ENCODE measurements at regions not wholly inside any gene's neighbourhood (a gene's known extent, or its start where the extent isn't known, plus 50 kb on each side); places are given as distances from the start of the nearest gene placed in this dataset.

DNA sequence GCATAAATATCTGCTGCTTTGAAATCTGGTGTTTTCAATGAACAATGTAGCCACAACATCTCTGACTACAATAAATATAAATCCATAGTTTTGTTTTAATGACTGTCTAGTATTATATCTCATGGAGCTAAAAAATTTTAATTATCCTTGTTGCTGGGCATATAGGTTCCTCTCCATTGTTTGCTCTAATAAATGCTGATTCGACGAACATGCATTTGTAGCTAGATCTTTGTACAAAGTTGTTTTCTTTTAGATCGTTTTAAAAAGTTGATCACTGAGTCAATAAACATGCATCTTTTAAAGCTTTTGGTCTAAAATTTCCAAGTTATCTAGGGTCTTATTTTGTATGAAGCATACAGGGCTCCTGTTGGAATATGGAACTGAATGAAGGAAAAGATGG is 130.5 kb upstream of the GPR101 start:
- no peak for TF ChIP-seq POLR2A (IDR thresholded peaks at IDR 0.05; ENCODE audit: low read depth, low read length)
- no peak for TF ChIP-seq POLR2AphosphoS5 (IDR thresholded peaks at IDR 0.05; ENCODE audit: low read depth, low read length)
- TF ChIP-seq SPI1 (IDR thresholded peaks at IDR 0.05; ENCODE audit: low read depth, low read length): no peak
- TF ChIP-seq POU2F2 (IDR thresholded peaks at IDR 0.05; ENCODE audit: low read depth, low read length): no peak

Measured in GM12891 (cell line).